ENCODE measurements at regions not wholly inside any gene's neighbourhood (a gene's known extent, or its start where the extent isn't known, plus 50 kb on each side); places are given as distances from the start of the nearest gene placed in this dataset.
"Not testable (repeated sequence)": the region's sequence is repeated elsewhere in the genome, so short reads cannot be mapped to it uniquely, and the experiment has no call there.

DNA sequence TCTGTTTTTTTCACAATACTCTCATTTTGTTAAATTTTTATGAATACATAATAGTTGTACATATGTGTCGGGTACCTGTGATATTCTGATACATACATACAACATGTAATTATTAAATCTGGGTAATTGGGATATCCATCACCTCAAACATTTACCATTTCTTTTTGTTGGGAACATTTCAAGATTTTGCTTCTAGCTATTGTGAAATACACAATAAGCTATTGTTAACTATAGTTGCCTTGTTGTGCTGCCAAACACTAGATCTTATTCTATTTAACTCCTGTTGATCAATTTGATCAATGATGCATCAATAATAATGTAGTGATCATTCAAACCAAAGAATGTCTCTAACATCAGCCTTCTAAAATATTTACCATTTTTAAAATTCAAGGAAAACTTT, 234.6 kb upstream of the NR5A2 start:
- DNase-seq (ENCODE audit: low spot score) = no peak

DNA sequence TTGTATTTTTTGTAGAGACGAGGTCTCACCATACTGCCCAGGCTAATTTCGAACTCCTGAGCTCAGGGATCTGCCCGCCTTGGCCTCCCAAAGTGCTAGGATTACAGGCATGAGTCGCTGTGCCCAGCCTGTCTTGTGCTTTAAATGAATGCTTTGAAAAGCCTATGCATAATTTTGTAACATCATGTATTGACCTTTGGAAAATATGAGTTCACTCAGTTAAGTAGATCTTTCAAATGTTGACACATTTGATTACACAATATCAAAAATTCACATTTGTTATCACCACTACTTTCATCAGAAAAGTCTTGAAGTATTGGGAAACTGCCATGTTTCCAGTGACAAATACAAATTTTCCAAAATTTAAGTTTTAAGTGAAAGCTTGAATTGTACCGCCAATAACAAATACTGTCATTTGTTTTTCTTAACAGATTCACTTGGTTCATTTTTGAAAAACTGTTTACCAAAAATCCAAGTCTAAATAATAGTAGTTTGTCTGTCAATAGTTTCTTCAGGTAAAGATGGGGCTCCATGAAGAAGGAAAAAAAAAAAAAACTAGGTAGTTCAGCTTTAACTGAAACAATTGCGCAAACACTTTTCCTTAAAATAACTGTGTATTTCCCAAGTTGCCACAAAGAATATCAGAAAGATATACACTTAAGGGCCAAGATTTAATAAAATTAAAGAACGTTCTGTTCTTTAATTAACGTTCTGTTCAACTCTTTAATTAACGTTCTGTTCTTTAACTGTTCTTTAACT, 233.2 kb upstream of the NR5A2 start:
- no peak for DNase-seq (ENCODE audit: low spot score)

DNA sequence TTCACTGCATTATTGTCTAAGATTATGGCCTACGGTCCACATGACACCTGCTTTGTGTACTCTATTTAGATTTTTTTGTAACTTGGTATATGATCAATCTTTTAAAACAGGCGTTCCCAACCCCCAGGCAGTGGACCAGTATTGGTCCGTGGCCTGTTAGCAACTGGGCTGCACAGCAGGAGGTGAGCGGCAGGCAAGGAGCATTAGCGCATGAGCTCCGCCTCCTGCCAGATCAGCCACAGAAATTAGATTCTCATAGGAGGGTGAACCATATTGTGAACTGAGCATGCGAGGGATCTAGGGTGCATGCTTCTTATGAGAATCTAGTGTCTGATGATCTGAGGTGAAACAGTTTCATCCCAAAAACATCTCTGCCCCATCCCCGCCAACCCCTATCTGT, 228.4 kb upstream of the NR5A2 start:
- no peak for DNase-seq (ENCODE audit: low spot score)

DNA sequence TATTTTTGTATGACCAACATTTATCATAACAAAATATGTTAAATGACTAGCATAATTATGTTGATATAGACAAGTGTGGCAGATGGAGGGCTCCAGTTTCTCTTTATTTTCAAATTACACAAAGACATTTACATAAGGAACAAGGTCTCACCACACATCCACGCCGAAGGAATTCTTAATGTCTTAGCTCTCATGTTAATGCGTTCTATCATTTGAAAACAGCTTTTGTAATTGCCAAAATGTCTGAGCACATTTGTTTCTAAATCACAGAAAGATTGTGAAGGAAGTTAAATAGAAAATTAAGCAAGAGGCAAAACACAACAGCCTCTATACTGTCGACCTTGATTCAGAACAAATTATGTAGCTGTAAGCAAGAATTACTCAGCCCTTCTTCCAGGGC, 223.0 kb upstream of the NR5A2 start:
- DNase-seq (ENCODE audit: low spot score) = no peak

DNA sequence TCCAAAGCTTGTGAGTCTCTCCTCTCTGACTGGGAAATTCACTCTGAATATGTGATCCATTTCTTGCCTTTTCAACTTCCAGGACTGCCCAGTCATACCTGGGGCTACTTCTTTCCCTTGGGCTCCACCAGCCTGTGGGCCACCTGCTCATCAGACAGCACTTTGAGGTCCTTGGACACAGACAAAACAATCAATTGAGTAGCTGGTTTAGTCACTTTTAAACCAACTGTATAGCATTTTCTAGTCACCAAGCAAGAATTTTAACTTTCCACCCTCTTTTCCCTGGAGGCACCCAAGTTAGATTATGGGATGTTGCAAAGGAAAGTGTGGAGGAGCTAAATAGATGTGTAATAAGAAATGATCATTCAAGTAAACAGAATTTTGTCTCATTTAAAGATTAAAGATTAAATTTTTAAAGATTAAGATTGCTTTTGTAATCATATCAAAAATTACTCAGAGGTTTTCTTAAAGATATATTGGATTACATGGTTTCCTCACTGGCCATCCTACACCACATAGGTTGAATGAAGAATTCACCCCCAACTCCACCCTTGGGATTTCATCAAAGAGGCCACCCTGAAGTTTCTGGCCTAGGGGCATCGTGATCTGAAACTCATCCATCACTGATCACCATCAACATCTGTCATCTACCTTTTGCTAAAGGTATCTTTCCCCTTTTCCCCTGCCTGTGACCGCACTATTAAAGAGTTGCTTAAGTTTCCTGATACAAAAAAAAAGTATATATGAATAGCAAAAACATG, 219.2 kb upstream of the NR5A2 start:
- no peak for DNase-seq (ENCODE audit: low spot score)

DNA sequence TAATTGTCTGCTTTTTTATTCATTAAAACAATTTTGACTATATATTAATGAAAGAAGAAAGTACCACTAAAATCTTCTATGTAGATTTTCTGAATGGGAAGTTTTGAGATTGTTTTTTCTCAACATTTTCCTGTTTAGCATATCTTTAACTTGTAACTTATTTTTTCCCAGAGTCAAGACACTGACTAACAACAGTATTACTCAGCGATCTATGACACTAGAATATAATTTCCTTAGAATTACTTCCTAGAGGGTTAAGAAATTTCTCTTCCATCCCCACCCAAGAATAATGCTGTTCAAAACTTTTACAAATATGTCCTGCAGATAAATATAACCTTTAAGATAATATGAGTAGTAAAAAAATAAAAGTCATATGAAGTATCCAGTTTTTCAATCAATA, 218.2 kb upstream of the NR5A2 start:
- DNase-seq (ENCODE audit: low spot score) = no peak

DNA sequence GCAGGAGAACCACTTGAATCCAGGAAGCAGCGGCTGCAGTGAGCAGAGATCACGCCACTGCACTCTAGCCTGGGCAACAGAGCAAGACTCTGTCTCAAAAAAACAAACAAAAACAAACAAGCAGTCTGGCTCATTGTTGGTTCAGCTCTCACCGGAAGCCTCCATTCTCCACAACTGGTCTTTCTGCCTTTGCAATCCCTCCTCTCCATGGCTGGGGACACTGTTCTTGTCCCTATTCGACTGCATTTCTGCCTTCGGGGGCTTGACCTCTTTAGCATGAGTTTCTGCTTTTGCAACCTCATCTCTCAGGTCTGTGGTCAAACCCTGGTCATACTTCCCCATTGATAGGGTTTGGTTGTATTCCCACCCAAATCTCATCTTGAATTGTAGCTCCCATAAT, 216.3 kb upstream of the NR5A2 start:
- DNase-seq (ENCODE audit: low spot score) = no peak

DNA sequence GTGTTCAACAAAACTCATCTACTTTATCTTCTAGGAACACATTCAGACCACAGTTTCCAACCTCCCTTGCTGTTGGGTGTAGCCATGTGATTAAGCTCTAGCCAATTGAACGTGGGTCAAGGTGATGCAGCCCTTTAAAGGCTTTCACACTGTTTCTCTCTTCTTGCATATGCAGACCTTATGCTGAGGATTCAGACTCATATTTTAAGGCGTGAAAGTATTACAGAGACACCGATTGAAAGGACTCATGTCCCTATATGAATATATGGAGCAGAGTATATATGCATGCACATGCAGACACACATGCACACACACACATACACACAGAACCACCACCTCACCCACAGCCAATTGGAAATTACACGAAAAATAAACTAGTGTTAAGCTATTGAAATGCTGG, 214.3 kb upstream of the NR5A2 start:
- DNase-seq (ENCODE audit: low spot score) = no peak

DNA sequence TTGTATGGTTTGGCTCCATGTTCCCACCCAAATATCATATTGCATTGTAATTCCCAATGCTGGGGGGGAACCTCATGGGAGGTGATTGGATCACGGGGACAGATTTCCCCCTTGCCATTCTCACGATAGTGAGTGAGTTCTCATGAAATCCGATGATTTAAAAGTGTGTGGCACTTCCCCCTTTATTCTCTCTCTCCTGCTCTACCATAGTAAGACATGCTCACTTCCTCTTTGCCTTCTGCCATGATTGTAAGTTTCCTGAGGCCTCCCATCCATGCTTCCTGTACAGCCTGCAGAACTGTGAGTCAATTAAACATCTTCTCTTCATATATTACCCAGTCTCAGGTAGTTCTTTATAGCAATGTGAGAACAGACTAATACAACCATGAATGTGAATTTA, 211.6 kb upstream of the NR5A2 start:
- DNase-seq (ENCODE audit: low spot score) = no peak

DNA sequence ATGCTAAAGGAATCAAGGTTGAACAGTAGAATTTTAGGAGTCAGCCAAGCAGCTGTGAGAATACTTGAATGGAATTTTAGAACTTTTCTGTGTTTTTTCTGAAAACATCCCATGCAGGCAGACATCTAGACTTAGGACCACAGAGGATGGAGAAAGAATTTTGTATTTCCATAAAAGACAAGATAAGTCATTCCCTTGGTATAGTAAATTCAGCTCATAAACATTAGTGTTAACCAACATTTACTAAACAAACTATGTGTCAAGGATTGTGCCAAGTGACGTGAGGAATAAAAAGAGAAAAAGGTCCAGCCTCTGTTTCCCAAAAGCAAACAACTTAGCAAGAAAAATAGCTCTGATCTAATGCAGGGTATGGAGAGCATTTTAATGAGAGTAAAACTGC, 210.2 kb upstream of the NR5A2 start:
- no peak for DNase-seq (ENCODE audit: low spot score)

DNA sequence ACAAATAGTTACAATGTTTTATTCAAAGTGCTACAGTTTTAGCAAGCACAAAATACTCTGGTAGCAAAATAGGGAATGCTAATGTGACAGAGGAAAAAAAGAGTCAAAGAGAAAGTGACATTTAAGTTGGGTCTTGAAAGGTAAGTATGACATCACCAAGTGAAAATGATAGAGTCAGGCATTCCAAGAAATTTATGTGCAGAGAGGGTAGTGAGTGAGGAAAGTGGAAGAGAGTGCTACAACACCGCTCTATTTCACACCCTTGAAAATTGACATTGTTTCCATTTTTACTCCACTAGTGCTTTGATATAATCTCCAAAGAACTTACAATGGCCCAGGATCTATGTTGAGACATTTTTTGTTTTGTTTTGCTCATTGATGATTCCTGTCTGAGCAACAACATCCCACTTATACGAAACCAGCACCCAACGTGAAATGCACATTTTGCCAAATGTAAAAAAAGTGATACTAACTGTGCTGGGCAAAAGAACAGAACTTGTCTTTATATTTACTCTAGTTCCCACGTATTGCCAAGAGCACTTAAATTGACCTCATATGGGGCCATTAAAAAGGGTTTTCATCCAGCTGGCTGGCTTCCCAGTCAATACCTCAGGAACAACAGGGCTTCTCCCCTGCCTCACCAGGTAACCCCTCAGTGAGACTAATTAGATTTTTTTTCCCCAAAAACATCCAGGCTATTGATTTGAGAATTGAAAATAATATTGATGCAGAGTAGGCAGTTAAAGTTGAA, 206.3 kb upstream of the NR5A2 start:
- DNase-seq (ENCODE audit: low spot score) = no peak

DNA sequence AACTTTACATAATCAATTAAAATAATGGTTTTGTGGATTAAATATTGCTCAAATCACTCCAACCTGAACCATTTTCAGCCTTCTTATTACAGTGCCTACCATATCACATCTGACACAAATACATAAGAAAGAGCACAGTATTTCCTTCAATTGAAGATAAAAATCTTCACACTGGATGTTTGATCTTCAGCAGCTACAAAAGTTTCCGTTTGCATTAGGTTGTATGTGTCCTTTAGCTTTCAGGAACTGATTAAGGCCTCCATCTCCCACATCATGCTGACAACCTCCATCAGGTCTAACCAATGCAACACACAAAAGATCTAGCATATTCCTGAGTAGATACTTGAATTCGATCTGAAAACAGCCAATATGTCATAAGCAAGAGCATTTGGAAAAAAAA, 195.1 kb upstream of the NR5A2 start:
- no peak for DNase-seq (ENCODE audit: low spot score)

DNA sequence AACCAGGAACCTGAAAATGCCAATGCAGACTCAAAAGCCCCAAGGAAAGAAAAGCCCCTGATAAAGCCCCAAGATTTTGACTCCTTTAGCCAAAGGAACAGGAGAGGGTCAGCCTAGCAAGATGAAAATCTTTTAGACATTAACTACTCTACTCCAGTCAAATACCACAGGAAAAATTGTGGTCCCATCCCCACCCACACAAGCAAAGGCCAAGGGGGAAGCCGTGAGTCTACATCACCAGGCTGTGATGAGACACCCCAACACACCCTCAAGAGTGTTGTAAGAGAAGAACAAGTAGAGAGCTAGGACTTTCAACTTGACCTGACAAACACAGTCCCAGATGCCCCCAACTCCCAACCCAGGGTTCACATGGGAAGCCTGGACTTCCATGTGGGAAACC, 192.8 kb upstream of the NR5A2 start:
- no peak for DNase-seq (ENCODE audit: low spot score)

DNA sequence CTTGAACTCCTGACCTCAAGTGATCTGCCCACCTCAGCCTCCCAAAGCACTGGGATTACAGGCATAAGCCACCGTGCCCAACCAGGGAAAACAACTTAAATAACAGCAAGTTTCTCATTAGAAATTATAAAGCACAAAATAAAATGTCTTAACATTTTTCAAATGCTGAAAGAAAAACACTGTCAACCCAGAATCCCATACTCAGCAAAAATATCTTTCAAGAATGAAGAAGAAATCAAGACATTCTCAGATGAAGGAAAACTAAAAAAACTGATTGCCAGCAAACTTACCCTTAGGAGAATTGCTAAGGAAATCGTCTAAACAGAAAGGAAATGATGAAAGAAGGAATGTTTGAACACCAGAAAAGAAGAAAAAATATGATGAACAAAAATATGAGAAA, 191.1 kb upstream of the NR5A2 start:
- no peak for DNase-seq (ENCODE audit: low spot score)

DNA sequence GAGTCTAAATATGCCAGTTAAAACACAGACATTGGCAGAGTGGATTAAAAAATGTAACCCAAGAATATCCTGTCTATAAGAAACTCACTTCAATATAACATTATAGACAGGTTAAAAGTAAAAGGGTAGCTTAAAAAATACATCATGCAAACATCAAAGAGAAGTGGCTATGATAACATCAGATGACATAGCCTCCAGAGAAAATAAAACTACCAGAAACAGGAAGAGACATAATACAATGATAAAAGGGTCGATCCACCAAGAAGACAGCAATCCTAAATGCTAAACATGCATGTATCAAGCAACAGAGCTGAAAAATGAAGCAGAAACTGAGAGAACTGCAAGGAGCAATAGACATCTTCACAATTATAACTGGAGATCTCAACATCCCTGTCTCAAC, 190.2 kb upstream of the NR5A2 start:
- no peak for DNase-seq (ENCODE audit: low spot score)

DNA sequence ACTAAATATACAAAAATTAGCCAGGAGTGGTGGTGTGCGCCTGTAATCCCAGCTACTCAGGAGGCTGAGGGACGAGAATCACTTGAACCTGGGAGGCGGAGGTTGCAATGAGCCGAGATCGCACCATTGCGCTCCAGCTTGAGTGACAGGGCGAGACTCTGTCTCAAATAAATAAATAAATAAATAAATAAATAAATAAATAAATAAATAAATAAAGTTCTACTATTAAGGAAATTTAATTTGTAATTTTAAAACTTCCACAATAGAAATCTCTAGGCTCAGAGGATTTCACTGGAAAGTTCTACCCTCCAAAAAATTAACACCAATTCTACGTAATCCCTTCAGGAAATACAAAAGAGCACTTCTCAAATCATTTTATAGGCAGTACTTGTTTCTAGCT, 187.9 kb upstream of the NR5A2 start:
- not testable (repeated sequence) for DNase-seq (ENCODE audit: low spot score)

DNA sequence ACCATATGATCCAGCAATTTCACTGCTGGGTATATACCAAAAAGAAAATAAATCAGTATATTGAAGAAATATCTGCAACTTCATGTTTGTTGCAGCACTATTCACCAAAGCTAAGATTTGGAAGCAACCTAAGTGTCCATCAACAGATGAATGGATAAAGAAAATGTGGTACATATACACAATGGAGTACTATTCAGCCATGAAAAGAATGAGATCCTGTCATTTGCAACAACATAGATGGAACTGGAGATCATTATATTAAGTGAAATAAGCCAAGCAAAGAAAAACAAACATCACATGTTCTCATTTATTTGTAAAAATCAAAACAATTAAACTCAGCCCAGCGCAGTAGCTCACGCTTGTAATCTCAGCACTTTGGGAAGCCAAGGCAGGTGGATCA, 184.4 kb upstream of the NR5A2 start:
- not testable (repeated sequence) for DNase-seq (ENCODE audit: low spot score)

DNA sequence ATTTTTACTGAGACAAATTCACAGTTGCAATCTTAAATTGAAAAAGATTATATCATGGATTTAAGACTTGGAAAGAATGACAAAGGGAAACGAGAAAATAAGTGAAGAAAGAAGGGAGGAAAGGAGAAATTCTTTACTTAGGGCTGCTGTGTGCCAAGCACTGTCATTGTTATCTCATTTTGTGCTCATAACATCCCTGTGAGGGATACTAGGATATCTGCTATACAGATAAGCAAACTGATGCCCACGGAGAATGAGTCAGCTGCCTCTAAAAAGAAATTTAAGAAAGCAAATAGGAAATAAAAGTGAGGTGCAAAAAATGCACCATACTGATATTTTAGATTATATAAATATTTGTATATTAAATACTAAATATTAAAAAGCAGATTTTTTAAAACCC, 183.6 kb upstream of the NR5A2 start:
- no peak for DNase-seq (ENCODE audit: low spot score)

DNA sequence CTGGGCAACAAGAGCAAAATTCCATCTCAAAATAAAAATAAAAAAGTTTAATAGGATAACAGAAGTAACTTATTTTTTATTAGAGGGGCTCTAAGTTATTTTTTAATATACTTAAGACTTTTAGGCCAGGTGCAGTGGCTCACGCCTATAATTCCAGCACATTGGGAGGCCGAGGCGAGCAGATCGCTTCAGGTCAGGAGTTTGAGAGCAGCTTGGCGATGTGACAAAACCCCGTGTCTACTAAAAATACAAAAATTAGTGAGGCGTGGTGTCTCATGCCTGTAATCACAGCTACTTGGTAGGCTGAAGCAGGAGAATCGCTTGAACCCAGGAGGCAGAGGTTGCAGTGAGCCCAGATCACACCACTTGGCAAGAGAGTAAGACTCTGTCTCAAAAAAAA, 180.5 kb upstream of the NR5A2 start:
- no peak for DNase-seq (ENCODE audit: low spot score)

DNA sequence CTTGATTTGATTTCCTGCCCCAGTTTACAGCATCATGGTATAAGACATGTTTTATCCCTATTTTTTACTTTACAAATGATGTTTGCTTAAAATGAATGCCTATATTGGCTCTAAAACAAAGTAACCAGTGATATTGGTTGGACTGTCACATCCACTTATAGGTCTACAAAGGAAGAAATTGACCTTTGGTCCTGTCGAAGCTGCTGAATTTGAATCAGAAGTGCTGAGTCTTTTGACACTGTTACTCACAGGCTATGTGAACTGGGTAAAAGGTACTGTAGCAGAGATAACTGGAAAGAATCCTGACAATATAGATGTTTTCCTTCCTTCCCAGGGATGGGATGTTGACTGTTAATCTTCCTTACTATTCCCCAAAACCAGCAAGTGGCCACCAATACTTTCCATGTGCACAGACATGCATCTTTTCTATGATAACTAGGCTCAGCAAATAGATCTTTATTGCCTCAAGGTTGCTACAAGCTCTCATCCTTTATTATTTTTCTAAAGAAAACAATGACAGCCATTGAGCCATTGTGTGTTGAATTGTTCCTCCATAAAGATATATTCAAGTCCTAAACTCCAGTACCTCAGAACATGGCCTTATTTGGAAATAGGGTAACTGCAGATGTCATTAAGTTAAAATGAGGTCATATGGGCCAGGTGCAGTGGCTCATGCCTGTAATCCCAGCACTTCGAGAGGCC, 175.9 kb upstream of the NR5A2 start:
- DNase-seq (ENCODE audit: low spot score) = no peak

DNA sequence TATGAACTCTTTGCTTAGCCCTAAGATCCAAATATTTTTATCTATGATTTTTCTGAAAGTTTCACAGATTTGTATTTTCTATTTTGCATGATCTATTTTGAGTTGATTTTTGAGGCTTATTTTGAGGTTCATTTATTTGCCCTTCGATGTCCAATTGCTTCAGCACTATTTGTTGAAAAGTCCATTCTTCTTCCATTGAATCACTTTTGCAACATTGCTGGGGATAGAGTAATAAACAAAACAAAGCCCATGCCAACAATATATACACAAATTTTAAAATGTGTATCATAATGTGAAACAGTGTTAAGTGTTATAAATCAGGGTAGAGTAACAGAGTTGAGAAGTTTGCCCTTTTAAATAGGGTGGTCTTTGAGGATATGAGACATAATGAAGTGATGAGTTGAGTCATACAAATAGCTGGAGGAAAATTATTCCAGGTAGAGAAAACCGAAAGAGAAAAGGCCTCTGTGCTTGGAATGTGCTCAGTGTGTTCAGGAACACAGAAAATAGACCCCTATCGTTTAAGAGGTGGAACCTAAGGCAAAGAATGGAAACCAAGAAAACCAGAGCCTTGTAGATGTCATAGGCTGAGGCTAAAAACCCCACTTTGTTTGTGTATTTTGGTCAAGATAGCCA, 172.7 kb upstream of the NR5A2 start:
- no peak for DNase-seq (ENCODE audit: low spot score)

DNA sequence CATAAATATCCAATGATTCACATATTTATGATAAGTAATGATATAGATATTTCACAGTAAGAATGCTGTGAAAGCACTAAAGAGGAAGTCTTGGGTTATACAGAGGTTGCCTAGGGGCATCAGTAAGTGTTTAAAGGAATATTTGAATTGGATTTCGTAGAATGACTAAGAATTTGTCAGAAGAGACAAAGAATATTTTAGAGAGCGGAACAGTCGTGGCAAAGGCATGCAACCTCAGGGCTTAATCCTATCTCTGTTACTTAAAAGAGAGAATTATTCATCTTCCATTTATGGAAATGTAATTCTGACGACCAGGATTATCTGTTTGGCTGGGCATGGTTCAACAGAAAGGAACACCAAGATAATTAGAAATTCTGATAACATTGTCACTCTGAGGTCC, 171.9 kb upstream of the NR5A2 start:
- DNase-seq (ENCODE audit: low spot score) = no peak
